ENCODE measurements at regions not wholly inside any gene's neighbourhood (a gene's known extent, or its start where the extent isn't known, plus 50 kb on each side); places are given as distances from the start of the nearest gene placed in this dataset.

GRCh38 chr11:86748296-86748695, 52.0 kb upstream of the PRSS23 start:
- no peak for TF ChIP-seq CTCF (conservative IDR thresholded peaks at IDR 0.05; ENCODE audit: low read depth in 2 of 2)
- TF ChIP-seq POLR2AphosphoS5 (IDR thresholded peaks at IDR 0.05; ENCODE audit: low read depth) = no peak
- no peak for TF ChIP-seq EZH2 (IDR thresholded peaks at IDR 0.05; ENCODE audit: low read depth, unreplicated experiment)
- TF ChIP-seq ETS1 (IDR thresholded peaks at IDR 0.05) = no peak
- no peak for TF ChIP-seq EZH2phosphoT487 (IDR thresholded peaks at IDR 0.05; ENCODE audit: unreplicated experiment)
- no peak for TF ChIP-seq ZNF331 (CRISPR knock-in tag; IDR thresholded peaks at IDR 0.05; ENCODE audit: low read depth)
- TF ChIP-seq JUNB (IDR thresholded peaks at IDR 0.05; ENCODE audit: unreplicated experiment) = no peak
- no peak for TF ChIP-seq CREB1 (CRISPR knock-in tag; IDR thresholded peaks at IDR 0.05; ENCODE audit: low read depth)

Measured in GM23338 (cell line).